WTC11 (cell line): ENCODE measurements at regions not wholly inside any gene's neighbourhood (a gene's known extent, or its start where the extent isn't known, plus 50 kb on each side); places are given as distances from the start of the nearest gene placed in this dataset.

Experiments
- ATAC-seq: fragments of 200-7000 bp; cut with Tn5 transposase; 2 replicates; pipeline ENCODE4 v1.10.0; 2021; ENCODE audit warnings: mild to moderate bottlenecking, moderate library complexity
- CTCF ChIA-PET: fragments of 300-600 bp; sonication (Branson Sonifier 250); formaldehyde crosslinking; loops from one replicate; lab custom pipeline; 2021; ENCODE audit warnings: antibody characterized with exemption; lab: Charles Lee
- POLR2A ChIA-PET: fragments of 350-600 bp; sonication (Branson Sonifier 250); formaldehyde crosslinking; loops from one replicate; lab custom pipeline; 2021; ENCODE audit warnings: antibody characterized with exemption; lab: Charles Lee
- DNase-seq: peaks from one replicate; pipeline ENCODE4 v3.0.0; 2021; ENCODE audit warnings: low spot score
- H3K27ac Mint-ChIP-seq: 2 replicates; pipeline ENCODE4 v1.8.0; 2021; ENCODE audit warnings: mixed read lengths
- H3K27me3 Mint-ChIP-seq: 2 replicates; pipeline ENCODE4 v1.8.0; 2021; ENCODE audit warnings: low read depth, mild to moderate bottlenecking, moderate library complexity, mixed read lengths
- H3K36me3 Mint-ChIP-seq: 2 replicates; pipeline ENCODE4 v1.8.0; 2021; ENCODE audit warnings: mixed read lengths
- H3K4me1 Mint-ChIP-seq: 2 replicates; pipeline ENCODE4 v1.8.0; 2022; ENCODE audit warnings: mixed read lengths
- H3K4me3 Mint-ChIP-seq: 2 replicates; pipeline ENCODE4 v1.8.0; 2021; ENCODE audit warnings: mild to moderate bottlenecking, moderate library complexity, mixed read lengths
- H3K9me3 Mint-ChIP-seq: 2 replicates; pipeline ENCODE4 v1.8.0; 2021; ENCODE audit warnings: mixed read lengths
- ATF2 ChIP-seq: sonication (generic); formaldehyde crosslinking; IDR thresholded peaks from 2 replicates; pipeline ENCODE4 v1.8.1; 2022; ENCODE audit warnings: low read depth, missing genetic modification reagents, borderline replicate concordance
- ATF6 ChIP-seq: sonication (generic); formaldehyde crosslinking; IDR thresholded peaks from 2 replicates; pipeline ENCODE4 v1.8.1; 2023; ENCODE audit warnings: mild to moderate bottlenecking, missing genetic modification reagents
- CBFB ChIP-seq: sonication (generic); formaldehyde crosslinking; IDR thresholded peaks from 2 replicates; pipeline ENCODE4 v1.8.1; 2022; ENCODE audit warnings: mild to moderate bottlenecking, low read depth, missing genetic modification reagents
- ELF4 ChIP-seq: sonication (generic); formaldehyde crosslinking; IDR thresholded peaks from 2 replicates; pipeline ENCODE4 v1.8.1; 2022; ENCODE audit warnings: low read depth, mild to moderate bottlenecking, moderate library complexity, missing genetic modification reagents
- ETV6 ChIP-seq: sonication (generic); formaldehyde crosslinking; IDR thresholded peaks from 2 replicates; pipeline ENCODE4 v1.8.1; 2022; ENCODE audit warnings: mild to moderate bottlenecking, missing genetic modification reagents
- FOXK1 ChIP-seq: sonication (generic); formaldehyde crosslinking; IDR thresholded peaks from 2 replicates; pipeline ENCODE4 v1.8.0; 2022; ENCODE audit warnings: mild to moderate bottlenecking, moderate library complexity, missing genetic modification reagents
- FOXP1 ChIP-seq: sonication (generic); formaldehyde crosslinking; IDR thresholded peaks from 2 replicates; pipeline ENCODE4 v1.8.0; 2022; ENCODE audit warnings: missing genetic modification reagents, mild to moderate bottlenecking, moderate library complexity, borderline replicate concordance
- IRF1 ChIP-seq: sonication (generic); formaldehyde crosslinking; IDR thresholded peaks from 2 replicates; pipeline ENCODE4 v1.8.0; 2023; ENCODE audit warnings: missing genetic modification reagents
- IRF2 ChIP-seq: sonication (generic); formaldehyde crosslinking; IDR thresholded peaks from 2 replicates; pipeline ENCODE4 v1.8.0; 2022; ENCODE audit warnings: low read depth, missing genetic modification reagents, borderline replicate concordance
- NFE2L1 ChIP-seq: sonication (generic); formaldehyde crosslinking; IDR thresholded peaks from 2 replicates; pipeline ENCODE4 v1.8.1; 2023; ENCODE audit warnings: missing genetic modification reagents
- NFYB ChIP-seq: sonication (generic); formaldehyde crosslinking; conservative IDR thresholded peaks from 2 replicates; pipeline ENCODE4 v1.8.0; 2022; ENCODE audit warnings: low read depth, missing genetic modification reagents
- PRRX2 ChIP-seq: fragments of 250-450 bp; sonication (Bioruptor Pico); IDR thresholded peaks from 2 replicates; pipeline ENCODE4 v1.8.0; 2021; ENCODE audit warnings: mild to moderate bottlenecking
- STAT6 ChIP-seq: sonication (generic); formaldehyde crosslinking; conservative IDR thresholded peaks from 2 replicates; pipeline ENCODE4 v1.8.1; 2023; ENCODE audit warnings: mild to moderate bottlenecking, low read depth, missing genetic modification reagents, moderate library complexity
- USF1 ChIP-seq: sonication (generic); formaldehyde crosslinking; IDR thresholded peaks from 2 replicates; pipeline ENCODE4 v1.8.0; 2022; ENCODE audit warnings: mild to moderate bottlenecking, missing genetic modification reagents
- USF2 ChIP-seq: sonication (generic); formaldehyde crosslinking; IDR thresholded peaks from 2 replicates; pipeline ENCODE4 v1.8.1; 2023; ENCODE audit warnings: mild to moderate bottlenecking, missing genetic modification reagents, moderate library complexity
- ZNF281 ChIP-seq: sonication (generic); formaldehyde crosslinking; IDR thresholded peaks from 2 replicates; pipeline ENCODE4 v1.8.0; 2023; ENCODE audit warnings: mild to moderate bottlenecking, missing genetic modification reagents
- ZNF671 ChIP-seq: fragments of 250-450 bp; sonication (Bioruptor Pico); IDR thresholded peaks from 2 replicates; pipeline ENCODE4 v1.8.0; 2021; ENCODE audit warnings: mild to moderate bottlenecking

- POLR2A ChIA-PET: no interaction called here
Observed at GRCh38 chr6:156508126-156508525, 269.1 kb upstream of the ARID1B start.

GRCh38 chr6:156507656-156508055 is 269.5 kb upstream of the ARID1B start:
- no peak for ATAC-seq
- H3K27ac Mint-ChIP-seq: no peak overlapping the region
- no peaks in the 10 kb centered on the region for H3K9me3 Mint-ChIP-seq
- ChIA-PET POLR2A (no interaction called here), CTCF (no interaction called here)
- no peak for DNase-seq
- H3K4me1 Mint-ChIP-seq: peaks cover 7% of the 10 kb centered on the region
- H3K27me3 Mint-ChIP-seq: peaks cover 5% of the 10 kb centered on the region; the same call in 1 of the 2 replicates
- no peak overlapping the region for H3K4me3 Mint-ChIP-seq
- no peaks in the 10 kb centered on the region for H3K36me3 Mint-ChIP-seq
- TF ChIP-seq ATF6 (CRISPR knock-in tag): no peak
- no peak for TF ChIP-seq FOXK1 (CRISPR knock-in tag)
- no peak for TF ChIP-seq IRF1 (CRISPR knock-in tag)
- no peak for TF ChIP-seq ZNF281 (CRISPR knock-in tag)
- no peak for TF ChIP-seq CBFB (CRISPR knock-in tag)

More at GRCh38 chr6:156508126-156508525, 269.1 kb upstream of the ARID1B start:
- CTCF ChIA-PET: no interaction called here
- Mint-ChIP-seq H3K27me3 (peaks cover under 1% of the 10 kb centered on the region; the same call in 1 of the 2 replicates), H3K36me3 (no peaks in the 10 kb centered on the region), H3K4me1 (peaks cover 3% of the 10 kb centered on the region), H3K27ac (no peak overlapping the region), H3K9me3 (no peaks in the 10 kb centered on the region), H3K4me3 (no peak overlapping the region)
- no peak for TF ChIP-seq IRF2 (CRISPR knock-in tag)
- no peak for TF ChIP-seq ZNF671 (CRISPR knock-in tag)
- no peak for TF ChIP-seq CBFB (CRISPR knock-in tag)
- no peak for TF ChIP-seq IRF1 (CRISPR knock-in tag)
- no peak for TF ChIP-seq ELF4 (CRISPR knock-in tag)
- no peak for TF ChIP-seq PRRX2 (CRISPR knock-in tag)
- no peak for TF ChIP-seq ETV6 (CRISPR knock-in tag)
- TF ChIP-seq STAT6 (CRISPR knock-in tag): no peak
- no peak for TF ChIP-seq ATF2
- no peak for TF ChIP-seq USF1 (CRISPR knock-in tag)
- no peak for TF ChIP-seq FOXP1
- TF ChIP-seq NFE2L1: no peak
- no peak for TF ChIP-seq USF2 (CRISPR knock-in tag)
- no peak for TF ChIP-seq NFYB (CRISPR knock-in tag)
- ATAC-seq (no peak), DNase-seq (no peak)
